ENCODE measurements at regions not wholly inside any gene's neighbourhood (a gene's known extent, or its start where the extent isn't known, plus 50 kb on each side); places are given as distances from the start of the nearest gene placed in this dataset.

DNA sequence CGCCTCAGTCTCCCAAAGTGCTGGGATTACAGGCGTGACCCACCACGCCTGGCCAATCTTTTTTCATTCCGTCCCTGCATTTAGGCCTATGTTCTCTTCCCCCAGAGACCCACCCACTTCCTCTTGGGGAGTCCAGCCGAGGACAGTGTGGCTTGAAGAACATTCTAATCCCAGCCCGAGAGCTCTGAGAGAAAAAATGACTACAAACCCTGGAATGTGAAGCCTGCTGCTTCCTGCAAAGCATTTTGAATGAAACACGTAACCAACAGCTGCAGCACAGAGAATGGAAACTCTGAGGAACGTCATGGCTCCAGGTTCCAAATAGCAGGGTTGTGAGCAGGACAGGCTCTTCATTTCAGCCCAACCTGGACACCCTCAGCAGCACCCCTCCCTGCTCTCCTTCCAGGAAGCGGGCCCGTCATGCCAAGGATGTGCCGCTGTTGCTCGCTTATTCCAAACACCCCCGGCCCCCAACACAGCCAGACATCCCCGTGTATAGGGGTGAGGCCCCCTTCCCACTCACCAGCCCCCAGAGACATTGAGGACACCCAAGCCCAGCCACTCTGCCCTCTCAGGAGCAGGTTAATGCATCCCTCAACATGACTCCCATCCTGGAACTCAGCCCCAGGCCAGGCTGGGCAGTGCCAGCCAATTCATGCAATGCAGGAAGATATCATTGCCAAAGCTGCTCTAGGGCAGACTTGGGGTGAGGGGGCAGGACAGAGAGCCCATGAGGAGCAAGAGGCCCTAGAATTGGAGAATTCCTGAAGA, 139.8 kb downstream of the ZFP36L2 start:
- no peak for DNase-seq (ENCODE audit: low read depth)

GRCh38 chr2:43085929-43086328, 140.5 kb downstream of the ZFP36L2 start:
- no peak for DNase-seq (ENCODE audit: low read depth)

- no peak for DNase-seq (ENCODE audit: low read depth)
Measured at GRCh38 chr2:43085505-43085904, 140.9 kb downstream of the ZFP36L2 start.

- DNase-seq (ENCODE audit: low read depth): no peak
Measured at GRCh38 chr2:43084699-43085091, 141.7 kb downstream of the ZFP36L2 start.

DNA sequence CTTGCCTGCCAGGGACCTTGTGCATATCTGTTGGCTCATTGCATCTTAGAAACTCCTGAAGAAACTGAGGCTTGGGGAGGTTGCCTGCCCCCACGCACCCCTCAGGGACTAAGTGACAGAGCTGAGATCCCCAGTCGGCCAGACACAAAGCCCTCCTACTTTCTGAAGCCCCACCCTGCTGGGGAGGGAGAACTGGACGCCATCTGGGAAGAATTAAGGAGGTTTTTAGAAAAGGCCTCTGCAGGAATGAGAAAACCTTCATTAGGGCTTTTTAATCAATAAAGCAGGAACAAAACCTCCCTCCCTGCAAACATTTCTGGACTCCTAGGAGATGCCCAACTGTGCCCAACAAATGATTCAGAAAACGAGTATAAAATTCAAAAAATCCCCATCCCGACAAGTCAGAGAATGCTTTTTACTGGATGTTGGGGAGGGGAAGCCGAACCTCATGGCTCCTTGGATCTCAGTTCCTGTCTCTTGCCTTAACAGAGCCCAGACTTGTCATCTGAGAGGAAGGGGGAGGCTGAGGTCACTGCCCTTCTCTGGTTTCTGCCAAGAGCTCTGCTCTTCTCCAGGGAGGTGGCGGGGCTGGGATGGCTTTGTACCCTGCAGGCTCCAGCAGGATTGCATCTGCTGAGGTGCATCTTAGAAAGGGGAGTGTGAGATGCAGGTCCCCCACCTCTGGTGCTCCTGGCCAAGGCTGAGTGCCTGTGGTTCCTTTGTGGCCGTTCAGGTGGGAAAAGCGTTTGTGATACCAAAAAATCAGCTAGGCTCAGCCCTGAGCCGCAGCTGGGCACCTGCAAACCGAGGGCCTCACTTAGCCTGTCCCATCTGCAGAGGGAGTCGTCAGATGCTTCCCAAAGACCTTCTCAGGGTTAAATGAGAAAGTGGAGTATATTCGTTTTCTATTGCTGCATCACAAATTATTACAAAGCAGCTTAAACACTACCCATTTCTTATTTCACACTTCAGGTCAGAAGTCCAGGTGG, 142.4 kb downstream of the ZFP36L2 start:
- no peak for DNase-seq (ENCODE audit: low read depth)

GRCh38 chr2:43082903-43083677, 143.3 kb downstream of the ZFP36L2 start:
- no peak for DNase-seq (ENCODE audit: low read depth)

DNA sequence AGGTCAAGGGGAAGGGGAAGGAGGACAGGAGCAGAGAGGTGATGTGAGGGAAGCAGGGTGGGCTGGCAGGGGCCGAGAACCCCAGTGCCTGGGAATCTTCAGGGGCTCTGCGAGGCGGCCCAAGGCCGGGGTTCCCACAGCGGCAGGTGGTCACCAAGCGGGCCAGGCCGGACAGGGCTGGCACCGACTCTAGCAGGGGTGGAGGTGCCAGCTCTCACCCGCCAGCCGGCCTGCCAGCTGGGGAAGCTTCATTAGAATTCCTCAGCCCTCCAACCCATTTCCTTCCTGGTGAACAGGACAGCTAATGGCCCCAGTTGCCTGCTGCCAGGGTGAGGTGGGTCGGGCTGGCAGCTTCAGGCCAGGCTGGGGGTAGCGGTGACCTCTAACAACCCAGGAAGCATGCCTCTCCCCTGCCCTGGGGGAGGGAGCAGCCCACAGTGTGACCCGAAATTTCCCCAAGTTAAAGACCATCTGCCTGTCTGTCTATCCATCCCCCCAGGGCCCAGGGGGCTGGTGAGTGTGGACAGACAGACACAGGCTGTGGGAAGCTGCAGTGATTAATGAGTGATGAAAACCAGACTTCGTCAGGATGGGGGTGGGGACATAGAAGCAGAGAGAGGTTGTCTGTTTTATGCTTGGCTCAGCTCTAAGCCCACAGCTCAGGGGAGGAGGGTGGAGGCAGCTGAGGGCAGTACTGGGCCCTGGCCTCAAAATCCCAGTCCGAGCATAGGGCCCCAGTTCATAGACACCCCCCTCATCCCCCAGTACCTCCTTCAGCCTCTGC, 144.1 kb downstream of the ZFP36L2 start:
- DNase-seq (ENCODE audit: low read depth): no peak

DNA sequence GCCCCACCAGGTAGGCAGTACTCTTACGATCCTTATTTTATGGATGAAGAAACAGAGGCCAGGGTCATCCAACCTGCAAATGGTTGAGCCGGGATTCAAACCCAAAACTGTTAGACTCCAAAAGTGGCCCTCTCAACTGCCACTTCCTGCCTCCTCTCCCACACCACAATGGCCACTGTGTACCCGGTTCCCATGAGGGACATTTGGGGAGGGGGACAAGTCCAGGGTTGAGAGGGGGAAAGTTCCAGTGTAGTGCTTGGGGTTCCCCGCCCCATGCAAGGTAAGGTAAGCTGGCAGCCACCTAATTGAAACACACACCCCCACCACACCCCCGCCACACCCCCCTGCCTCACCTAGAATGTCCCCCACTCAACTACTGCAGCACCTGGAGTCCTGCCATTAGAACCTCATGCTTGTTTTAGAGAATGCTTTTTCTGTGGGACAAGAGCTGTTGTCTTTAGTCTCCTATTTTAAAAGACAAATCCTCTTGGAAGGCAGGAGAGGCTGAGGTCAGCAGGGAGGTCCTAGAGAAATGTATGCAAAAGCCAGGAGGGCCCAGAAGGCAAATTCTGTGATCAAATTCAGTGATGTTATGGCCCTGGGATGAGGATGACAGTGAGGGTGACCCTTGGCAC, 145.2 kb downstream of the ZFP36L2 start:
- DNase-seq (ENCODE audit: low read depth): no peak

- DNase-seq (ENCODE audit: low read depth): no peak
Measured at GRCh38 chr2:43080571-43081021, 145.8 kb downstream of the ZFP36L2 start.

- DNase-seq (ENCODE audit: low read depth): no peak
Measured at GRCh38 chr2:43078781-43079755, 147.3 kb downstream of the ZFP36L2 start.

DNA sequence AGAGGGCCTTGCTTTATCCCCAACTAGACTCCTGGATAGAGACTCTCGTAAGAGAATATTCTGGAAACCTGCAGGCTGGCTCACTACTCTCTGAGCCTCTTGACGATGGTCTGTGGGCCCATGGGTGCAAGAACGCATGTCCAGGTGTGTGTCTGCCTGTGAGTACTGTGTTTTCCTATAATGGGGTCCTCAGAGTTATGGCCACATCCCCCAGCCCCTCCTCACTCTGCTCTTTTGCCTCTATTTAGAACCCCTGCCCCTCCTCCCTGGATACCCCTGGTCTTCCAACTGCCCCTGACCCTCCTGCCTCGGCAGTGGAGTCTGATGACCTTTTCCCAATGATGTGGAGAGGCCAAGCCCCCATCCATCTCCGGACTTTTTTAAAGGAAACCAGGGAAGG, 148.1 kb downstream of the ZFP36L2 start:
- no peak for DNase-seq (ENCODE audit: low read depth)

GRCh38 chr2:43077876-43078275, 148.5 kb downstream of the ZFP36L2 start:
- no peak for DNase-seq (ENCODE audit: low read depth)

- DNase-seq (ENCODE audit: low read depth): no peak
Measured at GRCh38 chr2:43076676-43077075, 149.7 kb downstream of the ZFP36L2 start.

GRCh38 chr2:43075811-43076585, 150.4 kb downstream of the ZFP36L2 start:
- no peak for DNase-seq (ENCODE audit: low read depth)

GRCh38 chr2:43075054-43075593, 151.3 kb downstream of the ZFP36L2 start:
- no peak for DNase-seq (ENCODE audit: low read depth)

DNA sequence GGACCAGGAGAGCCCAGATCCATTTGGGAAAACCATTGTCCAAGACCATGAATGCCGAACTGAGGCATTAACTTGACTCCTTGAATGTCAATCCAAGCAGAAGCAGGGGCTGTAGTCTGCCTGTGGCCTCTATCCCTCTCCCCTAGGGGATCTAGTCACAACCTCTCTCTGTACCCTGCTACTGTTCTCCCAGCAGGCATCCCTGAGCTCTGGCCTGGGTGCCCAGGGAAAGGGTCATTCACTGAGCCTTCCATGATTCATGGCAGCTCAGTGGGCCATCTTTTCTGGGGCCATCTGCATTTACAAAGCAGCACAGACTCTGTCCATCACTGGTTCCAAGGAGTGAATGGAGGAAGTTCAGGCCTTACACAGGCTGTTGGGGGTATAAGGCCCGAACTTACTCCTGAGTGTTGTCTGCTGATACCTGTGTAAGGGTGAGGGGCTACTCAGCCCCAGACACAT, 151.8 kb downstream of the ZFP36L2 start:
- DNase-seq (ENCODE audit: low read depth): no peak

DNA sequence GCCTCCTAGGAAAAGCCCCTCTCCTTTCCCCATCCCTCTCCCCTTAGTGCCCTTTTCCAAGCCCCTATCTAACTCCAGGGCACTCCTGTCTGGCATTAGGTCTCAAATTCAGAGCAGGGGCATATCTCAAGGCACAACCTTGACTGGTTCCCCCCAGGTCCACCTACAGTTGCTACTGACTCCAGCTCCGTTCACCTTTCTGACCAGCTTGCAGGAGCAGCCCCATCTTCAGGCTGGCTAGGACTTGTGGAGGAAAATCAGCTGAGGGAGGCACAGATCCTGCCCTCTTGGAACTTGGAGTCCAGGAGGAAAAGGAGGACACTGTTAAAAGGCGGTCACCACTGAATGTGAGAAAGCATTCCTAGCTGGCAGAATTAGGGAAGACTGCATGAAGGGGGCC, 152.4 kb downstream of the ZFP36L2 start:
- no peak for DNase-seq (ENCODE audit: low read depth)

GRCh38 chr2:43073401-43073825, 153.0 kb downstream of the ZFP36L2 start:
- no peak for DNase-seq (ENCODE audit: low read depth)
